Neural crest cell (in vitro differentiated cells): ENCODE measurements at regions not wholly inside any gene's neighbourhood (a gene's known extent, or its start where the extent isn't known, plus 50 kb on each side); places are given as distances from the start of the nearest gene placed in this dataset.

Experiments
- DNase-seq: peaks from one replicate; pipeline ENCODE4 v3.0.0; 2021; ENCODE audit warnings: low read depth, mixed read lengths, low spot score
- H3K27ac Mint-ChIP-seq: one replicate; pipeline ENCODE4 v1.8.0; 2021; ENCODE audit warnings: mild to moderate bottlenecking, mixed read lengths; ENCODE audit not compliant: unreplicated experiment
- H3K27me3 Mint-ChIP-seq: 2 replicates; pipeline ENCODE4 v1.8.0; 2021; ENCODE audit warnings: low read depth, mild to moderate bottlenecking, mixed read lengths
- H3K36me3 Mint-ChIP-seq: 2 replicates; pipeline ENCODE4 v1.8.0; 2021; ENCODE audit warnings: low read depth, mild to moderate bottlenecking, mixed read lengths
- H3K4me1 Mint-ChIP-seq: 2 replicates; pipeline ENCODE4 v1.8.0; 2021; ENCODE audit warnings: mixed read lengths
- H3K4me3 Mint-ChIP-seq: one replicate; pipeline ENCODE4 v1.8.0; 2021; ENCODE audit warnings: mild to moderate bottlenecking, mixed read lengths
- H3K9me3 Mint-ChIP-seq: 2 replicates; pipeline ENCODE4 v1.8.0; 2021; ENCODE audit warnings: mixed read lengths
- CTCF ChIP-seq: fragments of 200-600 bp; sonication (generic); conservative IDR thresholded peaks from 2 replicates; pipeline ENCODE4 v1.5.0; 2021; ENCODE audit warnings: antibody characterized with exemption, mild to moderate bottlenecking

- no peak for TF ChIP-seq CTCF
- no peak overlapping the region for H3K4me3 Mint-ChIP-seq
- no peak overlapping the region for H3K27ac Mint-ChIP-seq
- H3K27me3 Mint-ChIP-seq: no peaks in the 10 kb centered on the region
- DNase-seq: no peak
- H3K4me1 Mint-ChIP-seq: peaks cover 12% of the 10 kb centered on the region
- peaks cover 20% of the 10 kb centered on the region for H3K9me3 Mint-ChIP-seq
- peaks cover 19% of the 10 kb centered on the region for H3K36me3 Mint-ChIP-seq
These were observed 83.4 kb upstream of the PRL start for GRCh38 chr6:22380236-22380635.

GRCh38 chr6:22381845-22382544 is 85.2 kb upstream of the PRL start:
- Mint-ChIP-seq H3K27ac (no peak overlapping the region), H3K4me3 (no peak overlapping the region), H3K9me3 (peaks cover 27% of the 10 kb centered on the region), H3K4me1 (peaks cover 12% of the 10 kb centered on the region), H3K27me3 (no peaks in the 10 kb centered on the region), H3K36me3 (peaks cover 18% of the 10 kb centered on the region)
- no peak for TF ChIP-seq CTCF
- DNase-seq: no peak

- TF ChIP-seq CTCF: no peak
- no peaks in the 10 kb centered on the region for H3K27me3 Mint-ChIP-seq
- no peak overlapping the region for H3K4me3 Mint-ChIP-seq
These were observed 86.2 kb upstream of the PRL start for GRCh38 chr6:22383016-22383415.

GRCh38 chr6:22392711-22393110 is 95.9 kb upstream of the PRL start:
- peaks cover 9% of the 10 kb centered on the region for H3K36me3 Mint-ChIP-seq
- DNase-seq: no peak
- H3K9me3 Mint-ChIP-seq: peaks cover 9% of the 10 kb centered on the region
- no peak overlapping the region for H3K27ac Mint-ChIP-seq
- H3K27me3 Mint-ChIP-seq: no peaks in the 10 kb centered on the region
- no peak overlapping the region for H3K4me3 Mint-ChIP-seq
- TF ChIP-seq CTCF: no peak
- H3K4me1 Mint-ChIP-seq: no peaks in the 10 kb centered on the region

More at GRCh38 chr6:22383016-22383415, 86.2 kb upstream of the PRL start:
- H3K27ac Mint-ChIP-seq: no peak overlapping the region
- peaks cover 23% of the 10 kb centered on the region for H3K9me3 Mint-ChIP-seq
- DNase-seq: no peak
- peaks cover 12% of the 10 kb centered on the region for H3K4me1 Mint-ChIP-seq
- peaks cover 16% of the 10 kb centered on the region for H3K36me3 Mint-ChIP-seq

- H3K9me3 Mint-ChIP-seq: peaks cover 3% of the 10 kb centered on the region
- H3K4me3 Mint-ChIP-seq: no peak overlapping the region
- no peaks in the 10 kb centered on the region for H3K27me3 Mint-ChIP-seq
- no peaks in the 10 kb centered on the region for H3K36me3 Mint-ChIP-seq
- DNase-seq: no peak
- TF ChIP-seq CTCF: no peak
- H3K27ac Mint-ChIP-seq: no peak overlapping the region
- H3K4me1 Mint-ChIP-seq: no peaks in the 10 kb centered on the region
These were observed 97.9 kb upstream of the PRL start for GRCh38 chr6:22394691-22395090.
